Mesodermal cell (in vitro differentiated cells): ENCODE measurements at regions not wholly inside any gene's neighbourhood (a gene's known extent, or its start where the extent isn't known, plus 50 kb on each side); places are given as distances from the start of the nearest gene placed in this dataset.

Experiments
- H3K27ac ChIP-seq: 2 replicates; pipeline ENCODE4 v1.7.0; 2013; ENCODE audit warnings: mild to moderate bottlenecking, low read depth, low read length, moderate library complexity; ENCODE audit not compliant: severe bottlenecking
- H3K36me3 ChIP-seq: 2 replicates; pipeline ENCODE4 v1.7.1; 2013; ENCODE audit warnings: mild to moderate bottlenecking, low read length, moderate library complexity; ENCODE audit not compliant: control insufficient read depth, insufficient read depth
- H3K4me1 ChIP-seq: one replicate; pipeline ENCODE4 v1.7.1; 2013; ENCODE audit warnings: mild to moderate bottlenecking, low read length; ENCODE audit not compliant: insufficient read depth, control insufficient read depth, poor library complexity, severe bottlenecking
- H3K4me3 ChIP-seq: 2 replicates; pipeline ENCODE4 v1.7.0; 2013; ENCODE audit warnings: low read length, control low read depth, mild to moderate bottlenecking; ENCODE audit not compliant: insufficient read depth, poor library complexity, severe bottlenecking; ENCODE audit errors: extremely low read depth
- H3K9me3 ChIP-seq: 2 replicates; pipeline ENCODE4 v1.7.1; 2013; ENCODE audit warnings: mild to moderate bottlenecking, low read length, moderate library complexity; ENCODE audit not compliant: control insufficient read depth
- WGBS, 2 experiments: methylation state at CpG; one replicate each; pipeline ENCODE4 v1.1.5; 2013; ENCODE audit warnings: missing lambda C conversion rate in 2 of 2; ENCODE audit not compliant: insufficient coverage in 2 of 2; 5-methylcytosine and 5-hydroxymethylcytosine counted together

DNA sequence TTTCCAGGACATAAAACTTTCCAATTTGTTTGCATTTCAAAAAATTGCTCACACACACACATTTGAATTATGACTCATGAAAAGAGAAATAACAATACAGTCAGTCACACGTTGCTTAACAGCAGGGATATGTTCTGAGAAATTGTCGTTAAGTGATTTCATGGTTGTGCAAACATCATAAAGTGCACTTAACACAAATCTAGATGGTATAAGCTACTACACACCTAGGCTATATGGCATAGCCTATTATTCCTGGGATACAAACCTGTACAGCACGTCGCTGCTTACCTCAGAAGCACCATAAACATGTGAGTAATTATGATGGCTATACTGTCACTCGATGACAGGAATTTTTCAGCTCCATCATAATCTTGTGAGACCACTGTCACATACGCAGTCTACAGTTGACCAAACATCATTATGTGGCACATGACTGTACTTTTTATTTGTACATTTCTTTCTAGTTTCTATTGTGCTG lies 378.2 kb downstream of the ACTL7B start:
- no peak overlapping the region for H3K4me3 ChIP-seq
- H3K9me3 ChIP-seq, result peaks cover 6% of the 10 kb centered on the region
- peaks cover 14% of the 10 kb centered on the region for H3K4me1 ChIP-seq
- peak overlapping the region; percentile 75 for H3K27ac ChIP-seq
- WGBS, 2 experiments, result 78% methylated on average over 3 of the region's 6 CpGs; no CpG with 5 or more reads in 1 of the 2 experiments
- H3K36me3 ChIP-seq, result no peaks in the 10 kb centered on the region

DNA sequence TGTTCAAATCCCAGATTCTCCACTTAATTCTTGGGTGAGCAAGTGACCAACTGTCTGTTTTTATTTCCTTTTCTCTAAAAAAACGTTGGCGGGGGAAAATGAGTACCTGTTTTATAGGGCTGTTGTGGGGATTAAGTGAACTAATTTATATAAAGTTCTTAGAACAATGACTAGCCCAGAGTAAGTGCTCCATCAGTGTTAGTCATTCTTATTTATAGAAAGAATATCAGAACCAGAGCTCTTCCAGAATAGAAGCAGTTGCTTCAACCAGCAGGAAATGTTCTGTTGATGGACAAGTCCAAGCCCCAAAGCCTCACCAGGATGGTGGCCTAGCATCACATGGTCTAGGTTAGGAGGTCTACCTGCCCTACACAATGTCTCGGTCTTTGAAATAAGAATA lies 379.2 kb downstream of the ACTL7B start:
- peaks cover 6% of the 10 kb centered on the region for H3K9me3 ChIP-seq
- H3K4me1 ChIP-seq, result peaks cover 14% of the 10 kb centered on the region
- H3K27ac ChIP-seq, result no peak overlapping the region
- H3K4me3 ChIP-seq, result no peak overlapping the region
- WGBS, 2 experiments, result no CpG with 5 or more reads among the region's 3 CpGs
- H3K36me3 ChIP-seq, result no peaks in the 10 kb centered on the region

DNA sequence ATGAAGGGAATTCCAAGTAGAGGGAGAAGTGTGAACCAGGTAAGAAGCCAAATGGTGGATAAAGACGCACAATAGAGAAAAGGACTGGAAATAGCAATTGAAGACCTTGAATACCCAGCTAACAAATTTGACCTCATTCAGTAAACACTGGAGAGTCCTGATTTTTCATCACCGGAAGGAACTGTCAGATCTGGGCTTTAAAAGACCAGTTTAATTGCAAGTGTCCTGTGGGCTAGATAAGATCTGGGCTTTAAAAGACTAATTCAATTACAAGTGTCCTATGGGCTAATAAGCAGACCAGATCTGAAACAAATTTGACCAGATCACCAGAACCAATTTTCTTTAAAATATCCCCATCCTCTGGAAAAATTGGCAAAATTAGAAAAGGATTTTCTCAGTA lies 380.0 kb downstream of the ACTL7B start:
- no peak overlapping the region for H3K27ac ChIP-seq
- no peaks in the 10 kb centered on the region for H3K36me3 ChIP-seq
- H3K4me3 ChIP-seq, result no peak overlapping the region
- 83 to 92% methylated on average over 1 to 2 of the region's 2 CpGs for WGBS, 2 experiments
- H3K9me3 ChIP-seq, result peaks cover 6% of the 10 kb centered on the region
- H3K4me1 ChIP-seq, result peaks cover 14% of the 10 kb centered on the region

DNA sequence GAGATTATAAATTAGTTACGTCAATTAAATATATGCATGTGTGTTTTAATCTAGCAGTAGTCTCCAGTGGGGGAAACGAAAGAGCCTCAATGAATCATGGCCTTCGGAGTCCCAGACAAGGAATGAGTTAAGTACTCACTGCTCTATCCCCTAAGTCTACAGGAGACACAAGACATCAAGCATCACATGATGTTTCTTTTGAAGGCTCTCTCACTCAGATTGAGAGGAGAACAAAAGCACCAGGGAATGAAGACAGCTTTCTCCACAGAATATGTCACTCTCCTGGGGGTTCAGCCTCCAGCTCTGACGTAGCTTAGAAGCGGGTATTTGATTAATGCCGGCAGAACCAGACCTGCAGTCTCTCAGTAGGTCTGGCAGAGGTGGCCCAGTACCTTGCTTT lies 381.4 kb downstream of the ACTL7B start:
- Histone ChIP-seq H3K4me3 (no peak overlapping the region), H3K4me1 (peaks cover 14% of the 10 kb centered on the region), H3K27ac (no peak overlapping the region)

DNA sequence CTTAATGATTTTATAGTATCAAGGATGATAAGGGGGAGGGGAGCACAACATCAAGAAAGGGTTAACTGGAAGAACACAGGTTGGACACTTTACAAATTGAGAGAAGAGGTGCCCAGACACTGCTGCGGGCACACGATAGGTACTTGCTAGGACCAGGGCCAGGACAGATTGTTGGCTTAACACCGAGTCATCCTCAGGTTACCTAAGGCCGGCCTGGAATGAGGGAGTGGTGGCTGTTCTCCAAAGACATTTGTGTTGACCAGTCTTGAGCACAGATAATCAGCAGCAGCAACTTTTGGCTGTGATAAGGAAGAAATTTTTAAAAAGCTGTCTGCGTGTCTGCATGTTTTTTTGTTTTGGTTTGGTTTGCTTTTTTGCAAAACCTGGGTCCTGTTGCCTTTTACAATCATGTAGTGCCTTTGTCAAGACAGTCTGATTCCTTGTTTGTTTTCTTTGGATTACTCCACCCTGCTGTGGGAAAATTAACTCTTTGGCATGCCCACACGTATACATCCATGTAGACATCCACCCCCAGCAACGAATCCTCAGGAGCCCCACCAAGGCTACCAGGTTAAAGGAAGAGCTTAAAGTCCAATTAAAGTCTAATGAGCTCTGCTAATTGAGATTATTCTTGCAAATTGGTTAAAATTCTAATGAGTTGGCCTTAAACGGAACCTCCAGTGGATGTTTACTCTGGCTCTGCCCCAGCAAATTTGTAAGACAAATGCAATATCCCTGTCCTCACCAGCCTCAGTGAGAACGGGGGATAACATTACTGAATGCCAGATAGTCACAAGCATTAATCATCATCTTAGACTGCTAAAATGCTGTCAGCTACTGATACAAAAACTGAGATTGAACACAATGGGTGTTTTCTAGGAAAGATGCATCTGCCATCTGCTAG lies 382.3 kb downstream of the ACTL7B start:
- peaks cover 6% of the 10 kb centered on the region for H3K9me3 ChIP-seq
- no peak overlapping the region for H3K4me3 ChIP-seq
- H3K27ac ChIP-seq, result no peak overlapping the region
- no peaks in the 10 kb centered on the region for H3K36me3 ChIP-seq
- 86 to 89% methylated on average over 6 to 7 of the region's 9 CpGs for WGBS, 2 experiments
- peaks cover 8% of the 10 kb centered on the region for H3K4me1 ChIP-seq

More for the DNA sequence above, 381.4 kb downstream of the ACTL7B start:
- Histone ChIP-seq H3K36me3 (no peaks in the 10 kb centered on the region), H3K9me3 (peaks cover 6% of the 10 kb centered on the region)
- 76 to 82% methylated on average over 3 to 4 of the region's 6 CpGs for WGBS, 2 experiments

DNA sequence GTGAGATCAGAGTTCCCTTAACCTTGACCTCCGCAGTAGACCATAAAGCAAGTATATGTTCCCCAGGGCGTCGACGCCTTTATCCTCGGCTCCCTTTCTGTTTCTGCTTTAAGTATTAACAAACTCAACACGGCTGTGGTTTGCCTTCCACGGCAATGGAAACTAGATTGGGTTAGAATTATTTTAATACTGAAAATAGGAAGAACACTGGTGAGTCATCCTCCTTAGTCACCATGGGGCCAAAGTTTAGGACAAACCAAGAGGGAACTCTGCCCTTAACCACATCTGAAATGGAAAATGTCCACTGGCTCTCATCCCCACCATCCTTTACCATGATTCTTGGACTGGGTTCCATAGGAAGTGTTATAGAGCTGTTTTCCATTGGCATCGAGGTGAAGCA lies 386.1 kb downstream of the ACTL7B start:
- Histone ChIP-seq H3K4me1 (peaks cover 4% of the 10 kb centered on the region), H3K27ac (no peak overlapping the region)
- 93 to 100% methylated on average over 1 to 2 of the region's 8 CpGs for WGBS, 2 experiments

DNA sequence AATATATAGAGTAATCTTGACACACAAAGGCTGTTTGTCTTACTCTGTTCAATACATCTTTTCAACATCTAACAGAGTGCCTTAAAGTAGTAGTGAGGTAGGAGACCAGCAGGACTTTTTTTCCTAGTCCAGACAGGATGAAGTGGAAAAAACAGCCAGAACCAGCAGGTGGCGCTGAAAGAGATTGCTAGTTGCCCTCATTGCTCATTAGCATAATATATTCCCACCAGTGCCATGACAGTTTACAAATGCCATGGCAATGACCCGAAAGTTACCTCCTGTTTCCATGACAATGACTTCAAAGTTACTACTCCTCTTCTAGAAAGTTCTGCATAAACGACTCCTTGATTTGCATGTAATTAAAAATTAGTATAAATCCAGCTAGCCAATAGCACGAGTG lies 387.4 kb downstream of the ACTL7B start:
- H3K4me1 ChIP-seq, result peaks cover under 1% of the 10 kb centered on the region
- H3K36me3 ChIP-seq, result no peaks in the 10 kb centered on the region
- WGBS, 2 experiments, result 66 to 73% methylated on average over 3 to 4 of the region's 4 CpGs

More for the DNA sequence above, 386.1 kb downstream of the ACTL7B start:
- H3K9me3 ChIP-seq, result no peaks in the 10 kb centered on the region
- H3K4me3 ChIP-seq, result no peak overlapping the region
- no peaks in the 10 kb centered on the region for H3K36me3 ChIP-seq

DNA sequence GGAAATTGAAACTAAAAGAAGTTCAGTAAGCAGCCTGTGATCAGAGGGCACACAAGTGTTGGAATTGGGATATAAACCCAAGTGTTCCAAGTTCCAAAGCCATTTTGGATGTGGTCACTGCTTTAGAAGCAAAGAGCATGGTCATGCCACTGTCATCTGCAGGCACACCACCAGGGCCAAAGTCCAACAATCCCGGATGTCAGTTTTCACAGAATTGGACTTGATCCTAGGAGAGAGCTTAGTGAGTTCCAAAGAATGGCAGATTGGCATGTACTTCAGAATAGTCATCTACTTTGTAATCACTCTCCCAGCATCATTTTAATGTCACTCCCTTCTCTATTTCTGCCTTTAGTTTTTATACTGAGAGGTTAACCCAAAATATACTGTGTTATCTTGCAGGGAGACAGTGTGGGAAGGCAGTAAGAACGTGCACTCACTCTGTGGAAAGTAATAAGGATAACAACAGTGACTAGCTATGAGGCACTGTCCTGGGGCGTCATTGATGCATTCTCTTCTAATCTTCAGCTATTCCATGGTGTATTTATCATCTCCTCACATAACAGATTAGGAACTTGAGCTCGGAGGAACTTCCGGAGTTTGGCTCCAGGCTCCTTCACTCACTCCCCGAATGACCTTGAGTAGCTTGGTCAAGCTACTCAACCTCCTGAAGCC lies 388.0 kb downstream of the ACTL7B start:
- no peak overlapping the region for H3K4me3 ChIP-seq
- WGBS, 2 experiments, result 79 to 86% methylated on average over 4 to 6 of the region's 6 CpGs

More for the DNA sequence above, 387.4 kb downstream of the ACTL7B start:
- H3K9me3 ChIP-seq, result no peaks in the 10 kb centered on the region
- no peak overlapping the region for H3K27ac ChIP-seq
- no peak overlapping the region for H3K4me3 ChIP-seq

DNA sequence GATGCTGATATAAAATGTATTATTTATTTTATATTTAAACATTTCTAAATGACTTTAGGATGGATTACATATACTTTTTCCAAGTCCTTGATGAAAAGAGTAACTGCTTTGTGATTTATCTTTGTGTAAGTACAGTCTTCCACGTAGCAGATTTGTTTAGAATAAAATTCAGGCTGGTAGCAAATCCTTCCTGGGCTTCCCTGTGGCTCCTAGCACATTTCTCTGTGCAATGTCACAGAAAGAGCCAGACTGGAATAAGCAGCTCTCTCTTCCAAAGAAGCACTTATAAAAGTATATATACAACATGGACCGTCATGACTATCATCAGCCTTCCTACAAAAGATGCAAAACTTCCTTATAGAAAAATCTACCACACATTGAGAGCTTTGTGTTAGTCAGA lies 388.6 kb downstream of the ACTL7B start:
- 88 to 100% methylated on average over 1 of the region's 2 CpGs for WGBS, 2 experiments
- no peak overlapping the region for H3K27ac ChIP-seq
- H3K36me3 ChIP-seq, result no peaks in the 10 kb centered on the region
- no peak overlapping the region for H3K4me3 ChIP-seq
- H3K4me1 ChIP-seq, result no peaks in the 10 kb centered on the region
- no peaks in the 10 kb centered on the region for H3K9me3 ChIP-seq

More for the DNA sequence above, 388.0 kb downstream of the ACTL7B start:
- Histone ChIP-seq H3K36me3 (no peaks in the 10 kb centered on the region), H3K4me1 (no peaks in the 10 kb centered on the region), H3K27ac (no peak overlapping the region), H3K9me3 (no peaks in the 10 kb centered on the region)

DNA sequence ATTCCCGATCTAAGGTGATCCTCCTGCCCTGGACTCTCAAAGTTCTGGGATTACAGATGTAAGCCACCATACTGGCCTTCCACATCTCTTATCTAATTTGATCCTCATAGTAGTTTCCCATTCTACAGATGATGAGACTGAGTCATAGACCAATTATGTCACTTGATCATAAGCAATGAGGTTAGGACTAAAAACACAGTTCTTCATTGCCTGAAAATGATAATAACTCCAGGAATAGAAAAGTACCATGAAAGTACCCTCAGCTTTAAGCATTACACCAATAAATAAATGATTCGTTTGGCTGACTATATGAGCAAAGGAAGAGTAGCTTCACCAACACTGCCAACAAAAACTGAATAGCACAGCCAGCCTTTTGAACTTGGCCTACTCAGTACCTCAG lies 389.5 kb downstream of the ACTL7B start:
- H3K4me3 ChIP-seq, result no peak overlapping the region
- 83 to 100% methylated on average over 1 of the region's 2 CpGs for WGBS, 2 experiments
- H3K4me1 ChIP-seq, result no peaks in the 10 kb centered on the region
- no peaks in the 10 kb centered on the region for H3K9me3 ChIP-seq
- H3K36me3 ChIP-seq, result no peaks in the 10 kb centered on the region
- H3K27ac ChIP-seq, result no peak overlapping the region
